ENCODE measurements at regions not wholly inside any gene's neighbourhood (a gene's known extent, or its start where the extent isn't known, plus 50 kb on each side); places are given as distances from the start of the nearest gene placed in this dataset.

DNA sequence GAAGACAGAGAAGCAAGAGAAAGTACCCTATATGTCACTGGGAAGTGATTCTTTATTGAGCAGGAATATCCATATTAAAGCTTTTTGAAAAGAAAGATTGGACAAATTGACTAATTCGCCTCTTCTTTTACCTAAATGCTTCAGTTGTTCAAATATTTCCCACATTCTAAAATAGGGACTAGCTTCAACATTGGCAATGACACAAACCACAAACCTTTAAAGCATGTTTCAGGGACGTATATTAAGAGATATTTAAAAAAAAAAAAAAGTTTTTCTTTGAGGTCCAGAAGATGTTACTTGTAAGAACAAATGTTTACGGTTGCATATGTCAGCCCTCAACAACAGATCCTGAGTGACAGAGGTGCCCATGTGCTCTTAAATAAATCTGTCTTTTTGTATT is 235.0 kb upstream of the NFIA start:
- TF ChIP-seq EP300 (IDR thresholded peaks at IDR 0.05) (no peak), POLR2A (IDR thresholded peaks at IDR 0.05) (no peak)
